Activated CD8-positive, alpha-beta T cell treated with anti-CD3 and anti-CD28 coated beads for 36 hours (primary cell): ENCODE measurements at regions not wholly inside any gene's neighbourhood (a gene's known extent, or its start where the extent isn't known, plus 50 kb on each side); places are given as distances from the start of the nearest gene placed in this dataset.
"Not testable (repeated sequence)": the region's sequence is repeated elsewhere in the genome, so short reads cannot be mapped to it uniquely, and the experiment has no call there.

Experiments
- ATAC-seq: fragments of 200-7000 bp; cut with Tn5 transposase; one replicate; pipeline ENCODE4 v1.10.0; 2021; ENCODE audit warnings: mild to moderate bottlenecking, moderate library complexity
- CTCF ChIA-PET: fragments of 350-600 bp; sonication (Branson Sonifier 250); formaldehyde crosslinking; loops from one replicate; lab custom pipeline; 2021; ENCODE audit warnings: antibody characterized with exemption; lab: Charles Lee
- POLR2A ChIA-PET: fragments of 350-600 bp; sonication (Branson Sonifier 250); formaldehyde crosslinking; loops from one replicate; lab custom pipeline; 2021; ENCODE audit warnings: antibody characterized with exemption; lab: Charles Lee
- DNase-seq: peaks from one replicate; pipeline ENCODE4 v3.0.0-alpha.2; 2020
- H3K27ac Mint-ChIP-seq: one replicate; pipeline ENCODE4 v1.8.0; 2021; ENCODE audit warnings: mild to moderate bottlenecking, mixed read lengths
- H3K27me3 Mint-ChIP-seq: one replicate; pipeline ENCODE4 v1.8.0; 2021; ENCODE audit warnings: mixed read lengths
- H3K36me3 Mint-ChIP-seq: one replicate; pipeline ENCODE4 v1.8.0; 2021; ENCODE audit warnings: low read depth, mixed read lengths
- H3K4me1 Mint-ChIP-seq: one replicate; pipeline ENCODE4 v1.8.0; 2021; ENCODE audit warnings: low read depth, mixed read lengths
- H3K4me3 Mint-ChIP-seq: one replicate; pipeline ENCODE4 v1.8.0; 2021; ENCODE audit warnings: mild to moderate bottlenecking, moderate library complexity, mixed read lengths
- H3K9me3 Mint-ChIP-seq: one replicate; pipeline ENCODE4 v1.8.0; 2021; ENCODE audit warnings: mixed read lengths
- CTCF ChIP-seq: fragments of 200-600 bp; IDR thresholded peaks from one replicate; pipeline ENCODE4 v1.8.0; 2022; ENCODE audit warnings: antibody characterized with exemption, mild to moderate bottlenecking
- intact Hi-C: fragments of 100-400 bp; cut with micrococcal nuclease; formaldehyde crosslinking; loops from one replicate; pipeline ENCODE4 v1.10.0; 2022

- POLR2A ChIA-PET, result no interaction called here
- DNase-seq, result no peak
- no peak for TF ChIP-seq CTCF
- intact Hi-C loops, result no loop called here
- CTCF ChIA-PET, result no interaction called here
- peaks cover 2% of the 10 kb centered on the region for H3K27me3 Mint-ChIP-seq
- no peak overlapping the region for H3K27ac Mint-ChIP-seq
- peaks cover 2% of the 10 kb centered on the region for H3K9me3 Mint-ChIP-seq
- no peak for ATAC-seq
- H3K4me3 Mint-ChIP-seq, result no peak overlapping the region
- H3K4me1 Mint-ChIP-seq, result no peaks in the 10 kb centered on the region
- no peaks in the 10 kb centered on the region for H3K36me3 Mint-ChIP-seq
Measured at GRCh38 chr10:2037246-2037645, 299.9 kb upstream of the ADARB2 start.

- intact Hi-C loops, result no loop called here
- H3K27ac Mint-ChIP-seq, result no peak overlapping the region
Measured at GRCh38 chr10:2036209-2036608, 298.9 kb upstream of the ADARB2 start.

GRCh38 chr10:2030046-2030445 is 292.7 kb upstream of the ADARB2 start:
- intact Hi-C loops, result no loop called here
- Mint-ChIP-seq H3K4me3 (no peak overlapping the region), H3K27ac (no peak overlapping the region), H3K9me3 (no peaks in the 10 kb centered on the region), H3K36me3 (no peaks in the 10 kb centered on the region), H3K4me1 (no peaks in the 10 kb centered on the region), H3K27me3 (no peaks in the 10 kb centered on the region)
- no peak for ATAC-seq
- no peak for DNase-seq
- ChIA-PET CTCF (no interaction called here), POLR2A (no interaction called here)
- TF ChIP-seq CTCF, result no peak

More at GRCh38 chr10:2036209-2036608, 298.9 kb upstream of the ADARB2 start:
- Mint-ChIP-seq H3K9me3 (peaks cover 2% of the 10 kb centered on the region), H3K4me1 (no peaks in the 10 kb centered on the region), H3K4me3 (no peak overlapping the region), H3K27me3 (peaks cover 2% of the 10 kb centered on the region), H3K36me3 (no peaks in the 10 kb centered on the region)
- ChIA-PET POLR2A (no interaction called here), CTCF (no interaction called here)
- DNase-seq (no peak), ATAC-seq (no peak)
- no peak for TF ChIP-seq CTCF

- intact Hi-C loops, result no loop called here
- CTCF ChIA-PET, result no interaction called here
- Mint-ChIP-seq H3K4me3 (no peak overlapping the region), H3K27me3 (no peaks in the 10 kb centered on the region), H3K9me3 (no peaks in the 10 kb centered on the region), H3K4me1 (no peaks in the 10 kb centered on the region), H3K36me3 (no peaks in the 10 kb centered on the region), H3K27ac (no peak overlapping the region)
- no peak for ATAC-seq
- POLR2A ChIA-PET, result no interaction called here
- DNase-seq, result no peak
- no peak for TF ChIP-seq CTCF
Measured at GRCh38 chr10:2026936-2027335, 289.6 kb upstream of the ADARB2 start.

- POLR2A ChIA-PET, H3K4me1 Mint-ChIP-seq, ATAC-seq, CTCF ChIA-PET, DNase-seq, H3K27me3 Mint-ChIP-seq, intact Hi-C loops, H3K4me3 Mint-ChIP-seq, H3K27ac Mint-ChIP-seq, H3K9me3 Mint-ChIP-seq, H3K36me3 Mint-ChIP-seq: not testable (repeated sequence)
Measured at GRCh38 chr10:2024750-2025149, 287.4 kb upstream of the ADARB2 start.

- ATAC-seq (no peak), DNase-seq (no peak)
- ChIA-PET CTCF (no interaction called here), POLR2A (no interaction called here)
- H3K4me3 Mint-ChIP-seq, result no peak overlapping the region
- H3K27ac Mint-ChIP-seq, result no peak overlapping the region
- H3K36me3 Mint-ChIP-seq, result no peaks in the 10 kb centered on the region
- no peaks in the 10 kb centered on the region for H3K9me3 Mint-ChIP-seq
- TF ChIP-seq CTCF, result no peak
- H3K27me3 Mint-ChIP-seq, result no peaks in the 10 kb centered on the region
- no peaks in the 10 kb centered on the region for H3K4me1 Mint-ChIP-seq
- intact Hi-C loops, result no loop called here
Measured at GRCh38 chr10:2023687-2024086, 286.4 kb upstream of the ADARB2 start.
